HCT116 (cell line): ENCODE measurements at regions not wholly inside any gene's neighbourhood (a gene's known extent, or its start where the extent isn't known, plus 50 kb on each side); places are given as distances from the start of the nearest gene placed in this dataset.

Source experiments
- ATAC-seq: fragments of 200-7000 bp; cut with Tn5 transposase; 2 replicates; pipeline ENCODE4 v1.9.1; 2020; ENCODE audit warnings: mild to moderate bottlenecking, moderate library complexity
- BruUV-seq: library from RNA; stranded (reverse); fragments of 400-500 nt; replicated peaks from 2 replicates; lab custom pipeline; 2021; lab: Mats Ljungman, UMichigan
- CTCF ChIA-PET: fragments of 300-600 bp; sonication (Branson Sonifier 250); formaldehyde crosslinking; loops from one replicate; lab custom pipeline; 2021; ENCODE audit warnings: antibody characterized with exemption; lab: Charles Lee
- POLR2A ChIA-PET: fragments of 300-600, 350-600 bp; sonication (Branson Sonifier 250); formaldehyde crosslinking; loops from one replicate; lab custom pipeline; 2021; ENCODE audit warnings: antibody characterized with exemption; lab: Charles Lee
- RAD21 ChIA-PET, 2 experiments: fragments of 300-600 bp; sonication (Branson Sonifier 250); formaldehyde crosslinking; loops; one replicate each; lab custom pipeline; 2023; ENCODE audit warnings: low total read pairs in 2 of 2; ENCODE audit not compliant: uncharacterized antibody in 2 of 2, unreplicated experiment in 2 of 2, low non-redundant PET in 1 of 2; lab: Charles Lee
- DNase-seq: peaks from one replicate; pipeline ENCODE4 v3.0.0-alpha.2; 2010; ENCODE audit warnings: low read depth, low spot score
- H2AFZ ChIP-seq: fragments of 200-600 bp; shearing (Covaris generic), sonication (generic); 2 replicates; pipeline ENCODE4 v1.6.1; 2017; ENCODE audit warnings: low read depth, mixed run types, mixed read lengths, antibody characterized with exemption, low read length; ENCODE audit not compliant: poor library complexity, severe bottlenecking
- H3K27ac ChIP-seq: 2 replicates; pipeline ENCODE4 v1.5.1; 2012; ENCODE audit warnings: low read depth, low read length
- H3K27me3 ChIP-seq: fragments of 200-600 bp; sonication (generic); 2 replicates; pipeline ENCODE4 v1.6.1; 2016; ENCODE audit warnings: mixed run types, low read length, mixed read lengths; ENCODE audit not compliant: insufficient read depth
- H3K36me3 ChIP-seq, 2 experiments: fragments of 200-500 bp in 1 of 2; fragments of 200-600 bp in 1 of 2; sonication (Bioruptor generic) in 1 of 2; sonication (generic) in 1 of 2; 2 replicates each; pipeline versions ENCODE4 v1.5.1 to v1.6.1; 2014 to 2016; ENCODE audit warnings: low read length in 2 of 2, inconsistent platforms in 1 of 2, mixed read lengths in 1 of 2, mixed run types in 1 of 2; ENCODE audit not compliant: insufficient read depth in 2 of 2, control insufficient read depth in 1 of 2
- H3K4me1 ChIP-seq, 2 experiments: fragments of 200-600 bp in 1 of 2; sonication (generic) in 1 of 2; 2 replicates each; pipeline versions ENCODE4 v1.5.1 to v1.6.1; 2012 to 2017; ENCODE audit warnings: low read length in 2 of 2, inconsistent platforms in 1 of 2, mild to moderate bottlenecking in 1 of 2, mixed read lengths in 1 of 2, mixed run types in 1 of 2, moderate library complexity in 1 of 2; ENCODE audit not compliant: insufficient read depth in 2 of 2, control insufficient read depth in 1 of 2
- H3K4me2 ChIP-seq: fragments of 200-600 bp; sonication (generic); 2 replicates; pipeline ENCODE4 v1.6.1; 2017; ENCODE audit warnings: mixed run types, low read length, mixed read lengths
- H3K4me3 ChIP-seq, 2 experiments: fragments of 200-600 bp in 1 of 2; sonication (generic) in 1 of 2; replicated peaks in 1 of 2; 2 replicates each; pipeline ENCODE4 v1.5.1; 2011 to 2016; ENCODE audit warnings: low read length in 2 of 2, control low read depth in 1 of 2, low read depth in 1 of 2, mild to moderate bottlenecking in 1 of 2, mixed read lengths in 1 of 2, mixed run types in 1 of 2
- H3K79me2 ChIP-seq: fragments of 200-600 bp; sonication (generic); 2 replicates; pipeline ENCODE4 v1.6.1; 2017; ENCODE audit warnings: mild to moderate bottlenecking, mixed run types, low read length, moderate library complexity, mixed read lengths; ENCODE audit not compliant: insufficient read depth
- H3K9ac ChIP-seq: fragments of 200-600 bp; sonication (generic); 2 replicates; pipeline ENCODE4 v1.6.1; 2016; ENCODE audit warnings: low read length, mixed read lengths
- H3K9me2 ChIP-seq: fragments of 200-600 bp; sonication (generic), shearing (Covaris generic); 2 replicates; pipeline ENCODE4 v1.6.1; 2017; ENCODE audit warnings: mixed run types, mild to moderate bottlenecking, moderate library complexity; ENCODE audit not compliant: insufficient read depth
- H3K9me3 ChIP-seq, 2 experiments: fragments of 200-500 bp in 1 of 2; fragments of 200-600 bp in 1 of 2; sonication (Bioruptor generic) in 1 of 2; sonication (generic) in 1 of 2; 2 replicates each; pipeline ENCODE4 v1.6.1; 2014 to 2017; ENCODE audit warnings: low read length in 2 of 2, mixed read lengths in 2 of 2, inconsistent platforms in 1 of 2, low read depth in 1 of 2, mild to moderate bottlenecking in 1 of 2, mixed run types in 1 of 2, moderate library complexity in 1 of 2; ENCODE audit not compliant: control insufficient read depth in 1 of 2, insufficient read depth in 1 of 2
- H4K20me1 ChIP-seq: fragments of 200-600 bp; sonication (generic), shearing (Covaris generic); 2 replicates; pipeline ENCODE4 v1.6.1; 2017; ENCODE audit warnings: mixed run types, mild to moderate bottlenecking, moderate library complexity; ENCODE audit not compliant: insufficient read depth
- ATF3 ChIP-seq: IDR thresholded peaks from 2 replicates; pipeline ENCODE4 v1.6.1; 2012
- CTCF ChIP-seq, 3 experiments: fragments of 200-600 bp in 1 of 3; sonication (generic) in 1 of 3; IDR thresholded peaks in 2 of 3; conservative IDR thresholded peaks in 1 of 3; 2 replicates each; pipeline ENCODE4 v1.5.1; 2012 to 2017; ENCODE audit warnings: low read depth in 2 of 3, low read length in 2 of 3, antibody characterized with exemption in 1 of 3, borderline replicate concordance in 1 of 3, control low read depth in 1 of 3, mild to moderate bottlenecking in 1 of 3, mixed read lengths in 1 of 3, mixed run types in 1 of 3, moderate library complexity in 1 of 3; ENCODE audit not compliant: insufficient read depth in 1 of 3
- EZH2 ChIP-seq: fragments of 200-600 bp; sonication (generic); IDR thresholded peaks from 2 replicates; pipeline ENCODE4 v1.6.1; 2017; ENCODE audit warnings: antibody characterized with exemption, mixed run types
- RAD21 ChIP-seq: IDR thresholded peaks from 2 replicates; pipeline ENCODE4 v1.6.1; 2012; ENCODE audit warnings: low read depth, mild to moderate bottlenecking
- ZBTB33 ChIP-seq: IDR thresholded peaks from 2 replicates; pipeline ENCODE4 v1.6.1; 2011; ENCODE audit warnings: mild to moderate bottlenecking, low read length, moderate library complexity; ENCODE audit not compliant: insufficient replicate concordance; ENCODE audit errors: extremely low read depth
- intact Hi-C: fragments of 100-400 bp; cut with micrococcal nuclease; formaldehyde crosslinking; loops from 2 replicates; pipeline ENCODE4 v1.10.0; 2022

GRCh38 chr21:17726047-17726829, 92.9 kb downstream of the C21orf91 start:
- H2AFZ ChIP-seq: no peak overlapping the region
- DNase-seq (peak; percentile 23), ATAC-seq (peak; percentile 79)
- H3K36me3 ChIP-seq: no peaks in the 10 kb centered on the region
- TF ChIP-seq ATF3: no peak
- TF ChIP-seq CTCF (IDR thresholded peaks at IDR 0.05 in 2 of 3, conservative IDR thresholded peaks at IDR 0.05 in 1 of 3; ENCODE audit: borderline replicate concordance in 1 of 3, insufficient read depth in 1 of 3, low read depth in 2 of 3, low read length in 2 of 3): peak in 2 of 3 experiments; percentile 39 to 54; a peak in 4 of 6 replicates
- TF ChIP-seq RAD21: 0 out of 2 replicates have a peak, but pooled peaks have one; percentile 4
- TF ChIP-seq EZH2: no peak
- TF ChIP-seq ZBTB33: no peak
- no TSS peak for BruUV-seq
- H4K20me1 ChIP-seq: no peaks in the 10 kb centered on the region
- CTCF ChIA-PET: no interaction called here
- no peak overlapping the region for H3K9ac ChIP-seq
- no peak overlapping the region for H3K4me2 ChIP-seq
- no peaks in the 10 kb centered on the region for H3K27me3 ChIP-seq
- H3K79me2 ChIP-seq: no peaks in the 10 kb centered on the region
- no peak overlapping the region for H3K27ac ChIP-seq
- intact Hi-C loops: no loop called here
- H3K4me1 ChIP-seq: no peaks in the 10 kb centered on the region
- no peaks in the 10 kb centered on the region for H3K9me3 ChIP-seq
- no peak overlapping the region for H3K4me3 ChIP-seq
- RAD21 ChIA-PET: no interaction called here
- POLR2A ChIA-PET: no interaction called here
- H3K9me2 ChIP-seq: no peaks in the 10 kb centered on the region
